Large intestine (tissue), 3 donors: ENCODE measurements at regions not wholly inside any gene's neighbourhood (a gene's known extent, or its start where the extent isn't known, plus 50 kb on each side); places are given as distances from the start of the nearest gene placed in this dataset.
"Not testable (repeated sequence)": the region's sequence is repeated elsewhere in the genome, so short reads cannot be mapped to it uniquely, and the experiment has no call there.

Experiments used
- DNase-seq, 2 donors: peaks; one replicate each; pipeline versions ENCODE4 v3.0.0 to v3.0.0-alpha.2; 2013
- H3K27ac ChIP-seq: one replicate; pipeline ENCODE4 v1.5.1; 2013; ENCODE audit warnings: low read length
- H3K27me3 ChIP-seq: 2 replicates; pipeline ENCODE4 v1.6.1; 2013; ENCODE audit warnings: low read length; ENCODE audit not compliant: control insufficient read depth, insufficient read depth
- H3K36me3 ChIP-seq: 2 replicates; pipeline ENCODE4 v1.6.1; 2013; ENCODE audit warnings: low read length; ENCODE audit not compliant: control insufficient read depth, insufficient read depth
- H3K4me1 ChIP-seq: one replicate; pipeline ENCODE4 v1.6.1; 2013; ENCODE audit warnings: low read length; ENCODE audit not compliant: control insufficient read depth, insufficient read depth
- H3K4me3 ChIP-seq: one replicate; pipeline ENCODE4 v1.5.1; 2013; ENCODE audit warnings: low read length
- H3K9me3 ChIP-seq: one replicate; pipeline ENCODE4 v1.6.1; 2013; ENCODE audit warnings: mild to moderate bottlenecking, low read depth, low read length, moderate library complexity; ENCODE audit not compliant: control insufficient read depth
- WGBS: methylation state at CpG from one replicate; pipeline ENCODE4 v1.1.5; 2013; ENCODE audit warnings: low lambda C conversion rate; ENCODE audit not compliant: insufficient coverage; 5-methylcytosine and 5-hydroxymethylcytosine counted together

GRCh38 chr10:31209478-31209877 is 109.5 kb upstream of the ZEB1 start:
- no peak for DNase-seq
- Histone ChIP-seq H3K27ac (no peak overlapping the region), H3K4me3 (no peak overlapping the region), H3K36me3 (no peaks in the 10 kb centered on the region), H3K27me3 (no peaks in the 10 kb centered on the region), H3K9me3 (no peaks in the 10 kb centered on the region), H3K4me1 (no peaks in the 10 kb centered on the region)
- no CpG with 5 or more reads among the region's 7 CpGs for WGBS

- Histone ChIP-seq H3K36me3 (no peaks in the 10 kb centered on the region), H3K4me1 (no peaks in the 10 kb centered on the region), H3K9me3 (no peaks in the 10 kb centered on the region), H3K27me3 (no peaks in the 10 kb centered on the region), H3K27ac (no peak overlapping the region), H3K4me3 (no peak overlapping the region)
- WGBS, result no CpG with 5 or more reads among the region's 7 CpGs
- DNase-seq, result no peak
Observed at GRCh38 chr10:31210190-31210589, 108.8 kb upstream of the ZEB1 start.

- Histone ChIP-seq H3K27ac (no peak overlapping the region), H3K9me3 (no peaks in the 10 kb centered on the region), H3K27me3 (no peaks in the 10 kb centered on the region), H3K36me3 (no peaks in the 10 kb centered on the region), H3K4me3 (no peak overlapping the region), H3K4me1 (no peaks in the 10 kb centered on the region)
- DNase-seq, result no peak
- WGBS, result 100% methylated on average over 1 of the region's 1 CpG
Observed at GRCh38 chr10:31213959-31214358, 105.1 kb upstream of the ZEB1 start.

- H3K27ac ChIP-seq, result no peak overlapping the region
- no peaks in the 10 kb centered on the region for H3K4me1 ChIP-seq
- WGBS, result 80% methylated on average over 1 of the region's 2 CpGs
- DNase-seq, result no peak
- no peak overlapping the region for H3K4me3 ChIP-seq
- H3K36me3 ChIP-seq, result no peaks in the 10 kb centered on the region
- H3K9me3 ChIP-seq, result no peaks in the 10 kb centered on the region
- no peaks in the 10 kb centered on the region for H3K27me3 ChIP-seq
Observed at GRCh38 chr10:31215052-31215451, 104.0 kb upstream of the ZEB1 start.

GRCh38 chr10:31219306-31219705 is 99.7 kb upstream of the ZEB1 start:
- H3K4me1 ChIP-seq, result no peaks in the 10 kb centered on the region
- H3K27me3 ChIP-seq, result no peaks in the 10 kb centered on the region
- H3K4me3 ChIP-seq, result no peak overlapping the region
- WGBS, result no CpG with 5 or more reads among the region's 1 CpG
- DNase-seq, result no peak
- no peak overlapping the region for H3K27ac ChIP-seq
- no peaks in the 10 kb centered on the region for H3K9me3 ChIP-seq
- H3K36me3 ChIP-seq, result no peaks in the 10 kb centered on the region

GRCh38 chr10:31228780-31229179 is 90.2 kb upstream of the ZEB1 start:
- not testable (repeated sequence) for DNase-seq, H3K4me1 ChIP-seq, H3K27ac ChIP-seq, H3K36me3 ChIP-seq, H3K4me3 ChIP-seq, H3K9me3 ChIP-seq, H3K27me3 ChIP-seq
- 100% methylated on average over 2 of the region's 4 CpGs for WGBS

- no peak for DNase-seq
- Histone ChIP-seq H3K36me3 (no peaks in the 10 kb centered on the region), H3K4me3 (no peak overlapping the region), H3K4me1 (no peaks in the 10 kb centered on the region), H3K9me3 (peaks cover 2% of the 10 kb centered on the region), H3K27ac (no peak overlapping the region), H3K27me3 (no peaks in the 10 kb centered on the region)
- 100% methylated on average over 1 of the region's 1 CpG for WGBS
Observed at GRCh38 chr10:31239961-31240360, 79.1 kb upstream of the ZEB1 start.

GRCh38 chr10:31242902-31243301 is 76.1 kb upstream of the ZEB1 start:
- H3K4me1 ChIP-seq, result no peaks in the 10 kb centered on the region
- no CpG with 5 or more reads among the region's 1 CpG for WGBS
- no peaks in the 10 kb centered on the region for H3K36me3 ChIP-seq
- H3K4me3 ChIP-seq, result no peak overlapping the region
- no peaks in the 10 kb centered on the region for H3K27me3 ChIP-seq
- H3K9me3 ChIP-seq, result peaks cover under 1% of the 10 kb centered on the region
- DNase-seq, result no peak
- H3K27ac ChIP-seq, result no peak overlapping the region

GRCh38 chr10:31251118-31251517 is 67.9 kb upstream of the ZEB1 start:
- H3K27me3 ChIP-seq, H3K27ac ChIP-seq, H3K4me1 ChIP-seq, H3K36me3 ChIP-seq, H3K4me3 ChIP-seq, DNase-seq, H3K9me3 ChIP-seq: not testable (repeated sequence)
- no CpG with 5 or more reads among the region's 4 CpGs for WGBS

- no peaks in the 10 kb centered on the region for H3K4me1 ChIP-seq
- WGBS, result no CpG with 5 or more reads among the region's 1 CpG
- no peak overlapping the region for H3K27ac ChIP-seq
- H3K4me3 ChIP-seq, result no peak overlapping the region
- H3K27me3 ChIP-seq, result no peaks in the 10 kb centered on the region
- H3K36me3 ChIP-seq, result no peaks in the 10 kb centered on the region
- H3K9me3 ChIP-seq, result no peaks in the 10 kb centered on the region
- no peak for DNase-seq
Observed at GRCh38 chr10:31253237-31253636, 65.8 kb upstream of the ZEB1 start.

- no peaks in the 10 kb centered on the region for H3K9me3 ChIP-seq
- no peak overlapping the region for H3K27ac ChIP-seq
- WGBS, result 60% methylated on average over 2 of the region's 6 CpGs
- H3K27me3 ChIP-seq, result no peaks in the 10 kb centered on the region
- no peak overlapping the region for H3K4me3 ChIP-seq
- no peaks in the 10 kb centered on the region for H3K4me1 ChIP-seq
- peak in 1 of 2 donors; percentile 5 for DNase-seq
- H3K36me3 ChIP-seq, result no peaks in the 10 kb centered on the region
Observed at GRCh38 chr10:31261511-31262311, 57.3 kb upstream of the ZEB1 start.
